Head of caudate nucleus (tissue), 42 donors: ENCODE measurements at regions not wholly inside any gene's neighbourhood (a gene's known extent, or its start where the extent isn't known, plus 50 kb on each side); places are given as distances from the start of the nearest gene placed in this dataset.
"Not testable (repeated sequence)": the region's sequence is repeated elsewhere in the genome, so short reads cannot be mapped to it uniquely, and the experiment has no call there.

Experiments
- DNase-seq, 42 donors: peaks; one replicate each; pipeline versions ENCODE4 v3.0.0 to v3.0.0-alpha.2; 2020 to 2021; ENCODE audit warnings: mixed read lengths in 7 of 42
- intact Hi-C: fragments of 100-400 bp; cut with DNase I; formaldehyde crosslinking; loops from one replicate; pipeline ENCODE4 v1.15.0; 2022

- no peak for DNase-seq
- intact Hi-C loops, result no loop called here
Observed at GRCh38 chr18:56455141-56455540, 183.3 kb downstream of the TXNL1 start.

- no peak for DNase-seq
- intact Hi-C loops, result no loop called here
Observed at GRCh38 chr18:56453631-56454030, 184.8 kb downstream of the TXNL1 start.

GRCh38 chr18:56451188-56451587, 187.2 kb downstream of the TXNL1 start:
- DNase-seq, result no peak
- intact Hi-C loops, result no loop called here

- DNase-seq, result no peak
- intact Hi-C loops, result no loop called here
Observed at GRCh38 chr18:56448751-56449150, 189.6 kb downstream of the TXNL1 start.

GRCh38 chr18:56445422-56445821, 193.0 kb downstream of the TXNL1 start:
- intact Hi-C loops, result no loop called here
- DNase-seq, result no peak

GRCh38 chr18:56444201-56444600, 194.2 kb downstream of the TXNL1 start:
- intact Hi-C loops, result no loop called here
- DNase-seq, result no peak

GRCh38 chr18:56443166-56443907, 195.1 kb downstream of the TXNL1 start:
- DNase-seq, result no peak
- intact Hi-C loops, result no loop called here

- intact Hi-C loops, DNase-seq: not testable (repeated sequence)
Observed at GRCh38 chr18:56438480-56438879, 199.9 kb downstream of the TXNL1 start.

- intact Hi-C loops, result no loop called here
- no peak for DNase-seq
Observed at GRCh38 chr18:56436651-56437050, 201.7 kb downstream of the TXNL1 start.

- intact Hi-C loops, result no loop called here
- DNase-seq, result no peak
Observed at GRCh38 chr18:56433919-56434318, 204.5 kb downstream of the TXNL1 start.

- DNase-seq, result no peak
- intact Hi-C loops, result no loop called here
Observed at GRCh38 chr18:56431551-56431950, 206.8 kb downstream of the TXNL1 start.

GRCh38 chr18:56423626-56424025, 214.8 kb downstream of the TXNL1 start:
- intact Hi-C loops, result no loop called here
- no peak for DNase-seq

- intact Hi-C loops, result no loop called here
- DNase-seq, result no peak
Observed at GRCh38 chr18:56421647-56422046, 216.7 kb downstream of the TXNL1 start.

GRCh38 chr18:56420868-56421267, 217.5 kb downstream of the TXNL1 start:
- DNase-seq, intact Hi-C loops: not testable (repeated sequence)

- DNase-seq, result no peak
- intact Hi-C loops, result loop anchor here (10.0 kb wide), 1 partner anchor 60 kb away; no protein-coding TSS in a partner anchor
Observed at GRCh38 chr18:56414357-56414756, 224.0 kb downstream of the TXNL1 start.

GRCh38 chr18:56413862-56414261, 224.5 kb downstream of the TXNL1 start:
- DNase-seq, result no peak
- intact Hi-C loops, result loop anchor here (10.0 kb wide), 1 partner anchor 61 kb away; no protein-coding TSS in a partner anchor

GRCh38 chr18:56412951-56413350, 225.4 kb downstream of the TXNL1 start:
- DNase-seq, result no peak
- intact Hi-C loops, result loop anchor here (10.0 kb wide), 1 partner anchor 62 kb away; no protein-coding TSS in a partner anchor

- intact Hi-C loops, result loop anchor here (10.0 kb wide), 1 partner anchor 65 kb away; no protein-coding TSS in a partner anchor
- no peak for DNase-seq
Observed at GRCh38 chr18:56409736-56410135, 228.7 kb downstream of the TXNL1 start.

GRCh38 chr18:56407646-56408180, 230.7 kb downstream of the TXNL1 start:
- intact Hi-C loops, result no loop called here
- DNase-seq, result no peak

GRCh38 chr18:56402872-56403516, 235.4 kb downstream of the TXNL1 start:
- DNase-seq, result no peak
- intact Hi-C loops, result no loop called here
